ENCODE measurements at regions not wholly inside any gene's neighbourhood (a gene's known extent, or its start where the extent isn't known, plus 50 kb on each side); places are given as distances from the start of the nearest gene placed in this dataset.

DNA sequence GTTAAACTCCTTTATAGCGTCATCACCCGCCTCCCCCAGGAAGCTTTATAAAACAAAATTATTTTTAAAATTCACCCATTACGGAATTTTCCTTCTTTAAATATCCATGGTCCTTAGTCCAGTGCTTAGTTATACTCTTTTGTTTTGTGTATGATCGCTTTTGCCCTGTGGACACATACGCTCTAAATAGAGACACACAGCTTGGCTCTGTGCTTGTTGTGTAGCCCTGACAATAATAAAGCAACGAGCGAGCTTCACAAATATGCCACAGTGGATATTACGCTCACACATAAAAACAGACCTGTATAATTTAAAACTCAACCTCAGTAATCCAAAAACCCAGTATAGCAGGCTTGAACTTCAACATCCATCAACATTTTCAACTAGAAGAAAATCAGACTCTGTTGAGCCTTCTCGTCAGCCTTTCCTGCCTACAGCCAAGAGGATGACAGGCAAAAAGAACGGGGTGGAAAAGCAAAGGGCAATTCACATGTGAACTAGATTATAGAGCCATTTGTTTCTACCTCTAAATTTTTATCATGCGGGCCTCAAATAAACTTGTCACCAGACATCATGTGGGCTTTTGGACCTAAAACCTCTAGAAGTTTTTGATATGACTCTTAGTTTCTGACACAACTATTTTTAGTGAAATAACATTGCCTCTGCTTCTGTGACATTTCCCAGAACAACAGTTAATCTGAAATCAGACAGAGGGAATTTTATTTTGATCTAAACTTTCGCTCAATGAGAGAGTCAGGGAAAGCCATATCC lies 89.6 kb upstream of the THBS1 start:
- FAIRE-seq: no peak
- TF ChIP-seq PAX5 (IDR thresholded peaks at IDR 0.05; ENCODE audit: insufficient read depth, low read length, severe bottlenecking) (no peak), TAF1 (IDR thresholded peaks at IDR 0.05; ENCODE audit: low read depth, low read length) (no peak), SPI1 (IDR thresholded peaks at IDR 0.05; ENCODE audit: low read depth, low read length) (no peak), POU2F2 (IDR thresholded peaks at IDR 0.05; ENCODE audit: low read depth, low read length) (no peak), POLR2A (IDR thresholded peaks at IDR 0.05; ENCODE audit: low read depth, low read length) (no peak), POLR2AphosphoS5 (IDR thresholded peaks at IDR 0.05; ENCODE audit: low read depth, low read length) (no peak)
- DNase-seq (ENCODE audit: insufficient read length, low spot score): no peak

- FAIRE-seq: no peak
- TF ChIP-seq POLR2AphosphoS5 (IDR thresholded peaks at IDR 0.05; ENCODE audit: low read depth, low read length) (no peak), POU2F2 (IDR thresholded peaks at IDR 0.05; ENCODE audit: low read depth, low read length) (no peak), SPI1 (IDR thresholded peaks at IDR 0.05; ENCODE audit: low read depth, low read length) (no peak), POLR2A (IDR thresholded peaks at IDR 0.05; ENCODE audit: low read depth, low read length) (no peak), PAX5 (IDR thresholded peaks at IDR 0.05; ENCODE audit: insufficient read depth, low read length, severe bottlenecking) (no peak), TAF1 (IDR thresholded peaks at IDR 0.05; ENCODE audit: low read depth, low read length) (no peak)
- DNase-seq (ENCODE audit: insufficient read length, low spot score): no peak
Measured at GRCh38 chr15:39491886-39492490, 88.9 kb upstream of the THBS1 start.

DNA sequence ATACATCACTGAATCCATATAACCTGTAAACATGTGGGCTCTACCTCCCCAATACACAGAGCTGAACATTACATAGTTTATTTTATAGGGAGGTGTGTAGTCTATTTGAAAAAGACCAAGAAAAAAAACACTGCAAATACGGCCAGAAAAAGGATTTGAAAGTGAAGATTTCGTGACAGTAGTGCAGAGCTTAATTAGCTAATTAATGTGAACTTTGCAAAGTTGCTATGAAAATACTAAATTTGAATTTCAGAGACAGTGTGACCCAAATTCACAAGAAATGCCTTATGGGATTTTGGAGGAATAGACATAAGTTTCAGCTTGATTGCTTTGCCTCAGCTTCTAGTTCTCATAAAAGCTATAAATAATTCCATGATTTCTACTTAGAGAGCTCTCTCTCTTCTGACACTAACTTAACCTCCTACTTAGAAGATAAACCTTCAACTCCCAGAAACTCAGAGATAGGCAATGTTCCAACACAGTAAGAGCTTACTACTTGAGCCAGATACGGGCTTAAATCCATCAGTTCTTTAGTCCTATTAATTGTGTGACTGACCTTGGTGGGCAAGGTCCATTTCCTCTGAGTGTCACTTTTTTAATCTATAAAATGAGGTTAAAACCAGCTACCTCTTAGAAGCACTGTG lies 87.3 kb upstream of the THBS1 start:
- DNase-seq (ENCODE audit: insufficient read length, low spot score) (no peak), FAIRE-seq (no peak)
- TF ChIP-seq POU2F2 (IDR thresholded peaks at IDR 0.05; ENCODE audit: low read depth, low read length) (no peak), PAX5 (IDR thresholded peaks at IDR 0.05; ENCODE audit: insufficient read depth, low read length, severe bottlenecking) (no peak), TAF1 (IDR thresholded peaks at IDR 0.05; ENCODE audit: low read depth, low read length) (no peak), SPI1 (IDR thresholded peaks at IDR 0.05; ENCODE audit: low read depth, low read length) (peak; percentile 55)

GRCh38 chr15:39494462-39494861 lies 86.4 kb upstream of the THBS1 start:
- 0 out of 2 replicates have a peak, but pooled peaks have one; percentile 16 for TF ChIP-seq POU2F2 (IDR thresholded peaks at IDR 0.05; ENCODE audit: low read depth, low read length)
- TF ChIP-seq TAF1 (IDR thresholded peaks at IDR 0.05; ENCODE audit: low read depth, low read length): no peak
- TF ChIP-seq POLR2A (IDR thresholded peaks at IDR 0.05; ENCODE audit: low read depth, low read length): no peak
- TF ChIP-seq PAX5 (IDR thresholded peaks at IDR 0.05; ENCODE audit: insufficient read depth, low read length, severe bottlenecking): no peak
- TF ChIP-seq POLR2AphosphoS5 (IDR thresholded peaks at IDR 0.05; ENCODE audit: low read depth, low read length): no peak
- TF ChIP-seq SPI1 (IDR thresholded peaks at IDR 0.05; ENCODE audit: low read depth, low read length): no peak
- peak; percentile 45 for FAIRE-seq
- DNase-seq (ENCODE audit: insufficient read length, low spot score): no peak

GRCh38 chr15:39495871-39496840 lies 84.7 kb upstream of the THBS1 start:
- DNase-seq (ENCODE audit: insufficient read length, low spot score): no peak
- TF ChIP-seq SPI1 (IDR thresholded peaks at IDR 0.05; ENCODE audit: low read depth, low read length): no peak
- TF ChIP-seq TAF1 (IDR thresholded peaks at IDR 0.05; ENCODE audit: low read depth, low read length): no peak
- TF ChIP-seq POLR2A (IDR thresholded peaks at IDR 0.05; ENCODE audit: low read depth, low read length): no peak
- TF ChIP-seq POLR2AphosphoS5 (IDR thresholded peaks at IDR 0.05; ENCODE audit: low read depth, low read length): no peak
- TF ChIP-seq POU2F2 (IDR thresholded peaks at IDR 0.05; ENCODE audit: low read depth, low read length): no peak
- FAIRE-seq: no peak

GRCh38 chr15:39497016-39497758 lies 83.7 kb upstream of the THBS1 start:
- TF ChIP-seq SPI1 (IDR thresholded peaks at IDR 0.05; ENCODE audit: low read depth, low read length) (no peak), POLR2AphosphoS5 (IDR thresholded peaks at IDR 0.05; ENCODE audit: low read depth, low read length) (no peak), PAX5 (IDR thresholded peaks at IDR 0.05; ENCODE audit: insufficient read depth, low read length, severe bottlenecking) (no peak), POLR2A (IDR thresholded peaks at IDR 0.05; ENCODE audit: low read depth, low read length) (no peak), POU2F2 (IDR thresholded peaks at IDR 0.05; ENCODE audit: low read depth, low read length) (no peak), TAF1 (IDR thresholded peaks at IDR 0.05; ENCODE audit: low read depth, low read length) (no peak)
- DNase-seq (ENCODE audit: insufficient read length, low spot score) (no peak), FAIRE-seq (no peak)

GRCh38 chr15:39497759-39498565 lies 82.9 kb upstream of the THBS1 start:
- DNase-seq (ENCODE audit: insufficient read length, low spot score) (no peak), FAIRE-seq (no peak)
- no peak for TF ChIP-seq PAX5 (IDR thresholded peaks at IDR 0.05; ENCODE audit: insufficient read depth, low read length, severe bottlenecking)
- TF ChIP-seq POLR2A (IDR thresholded peaks at IDR 0.05; ENCODE audit: low read depth, low read length): no peak
- TF ChIP-seq SPI1 (IDR thresholded peaks at IDR 0.05; ENCODE audit: low read depth, low read length): no peak
- no peak for TF ChIP-seq TAF1 (IDR thresholded peaks at IDR 0.05; ENCODE audit: low read depth, low read length)
- TF ChIP-seq POLR2AphosphoS5 (IDR thresholded peaks at IDR 0.05; ENCODE audit: low read depth, low read length): no peak
